Neural cell (in vitro differentiated cells): ENCODE measurements at regions not wholly inside any gene's neighbourhood (a gene's known extent, or its start where the extent isn't known, plus 50 kb on each side); places are given as distances from the start of the nearest gene placed in this dataset.

Source experiments
- H2AFZ ChIP-seq: fragments of 200-600, 300-800 bp; sonication (generic), shearing (Covaris generic); 2 replicates; pipeline ENCODE4 v1.6.0; 2014; ENCODE audit warnings: low read depth, mild to moderate bottlenecking, antibody characterized with exemption, low read length, moderate library complexity
- H3F3A ChIP-seq: fragments of 200-600 bp; shearing (Covaris generic); 2 replicates; pipeline ENCODE4 v1.6.1; 2016; ENCODE audit warnings: mild to moderate bottlenecking, moderate library complexity, mixed read lengths, antibody characterized with exemption, low read length; ENCODE audit not compliant: insufficient read depth, poor library complexity, severe bottlenecking
- H3K27ac ChIP-seq: fragments of 200-600, 300-800 bp; sonication (generic), shearing (Covaris generic); 2 replicates; pipeline ENCODE4 v1.5.1; 2014; ENCODE audit warnings: mild to moderate bottlenecking, low read length, moderate library complexity
- H3K27me3 ChIP-seq: fragments of 300-800, 200-600 bp; sonication (generic), shearing (Covaris generic); 2 replicates; pipeline ENCODE4 v1.6.0; 2014; ENCODE audit warnings: mild to moderate bottlenecking, low read depth, low read length, moderate library complexity; ENCODE audit not compliant: insufficient read depth
- H3K36me3 ChIP-seq: fragments of 300-800, 200-600 bp; sonication (generic), shearing (Covaris generic); 2 replicates; pipeline ENCODE4 v1.5.1; 2014; ENCODE audit warnings: mild to moderate bottlenecking, antibody characterized with exemption, low read length, moderate library complexity; ENCODE audit not compliant: insufficient read depth
- H3K4me2 ChIP-seq: fragments of 300-800, 200-600 bp; sonication (generic), shearing (Covaris generic); 2 replicates; pipeline ENCODE4 v1.6.0; 2014; ENCODE audit warnings: mild to moderate bottlenecking, low read length
- H3K4me3 ChIP-seq: fragments of 300-800, 200-600 bp; sonication (generic), shearing (Covaris generic); 2 replicates; pipeline ENCODE4 v1.5.1; 2014; ENCODE audit warnings: mild to moderate bottlenecking, low read length, moderate library complexity
- H3K79me2 ChIP-seq: fragments of 200-600 bp; shearing (Covaris generic); replicated peaks from 2 replicates; pipeline ENCODE4 v1.6.0; 2014; ENCODE audit warnings: mild to moderate bottlenecking, low read length, moderate library complexity; ENCODE audit not compliant: insufficient read depth
- H3K9ac ChIP-seq: fragments of 300-800, 200-600 bp; sonication (generic), shearing (Covaris generic); 2 replicates; pipeline ENCODE4 v1.6.1; 2016; ENCODE audit warnings: mild to moderate bottlenecking, low read length, mixed read lengths
- H3K9me2 ChIP-seq: fragments of 200-600 bp; shearing (Covaris generic); 2 replicates; pipeline ENCODE4 v1.6.1; 2016; ENCODE audit warnings: mild to moderate bottlenecking, low read length, mixed read lengths; ENCODE audit not compliant: insufficient read depth
- H3K9me3 ChIP-seq: fragments of 200-600, 300-800 bp; sonication (generic), shearing (Covaris generic); 2 replicates; pipeline ENCODE4 v1.6.1; 2016; ENCODE audit warnings: mild to moderate bottlenecking, mixed run types, low read length, moderate library complexity, mixed read lengths
- H4K20me1 ChIP-seq: fragments of 200-600 bp; shearing (Covaris generic); 2 replicates; pipeline ENCODE4 v1.6.1; 2016; ENCODE audit warnings: mild to moderate bottlenecking, mixed run types; ENCODE audit not compliant: insufficient read depth
- CTCF ChIP-seq: fragments of 450-650 bp; IDR thresholded peaks from 2 replicates; pipeline ENCODE4 v1.5.1; 2014; ENCODE audit warnings: antibody characterized with exemption, mild to moderate bottlenecking, moderate library complexity; ENCODE audit not compliant: poor library complexity, severe bottlenecking
- EP300 ChIP-seq: fragments of 450-650 bp; conservative IDR thresholded peaks from 2 replicates; pipeline ENCODE4 v1.6.1; 2014; ENCODE audit warnings: antibody characterized with exemption, mild to moderate bottlenecking, moderate library complexity; ENCODE audit not compliant: poor library complexity, severe bottlenecking
- EZH2 ChIP-seq: fragments of 200-600, 300-800 bp; shearing (Covaris generic), sonication (generic); IDR thresholded peaks from 2 replicates; pipeline ENCODE4 v1.6.1; 2014; ENCODE audit warnings: antibody characterized with exemption, low read length, borderline replicate concordance, mild to moderate bottlenecking; ENCODE audit not compliant: insufficient read depth, poor library complexity, severe bottlenecking
- MXI1 ChIP-seq: fragments of 450-650 bp; conservative IDR thresholded peaks from 2 replicates; pipeline ENCODE4 v1.6.1; 2014; ENCODE audit warnings: antibody characterized with exemption, mild to moderate bottlenecking; ENCODE audit not compliant: poor library complexity, severe bottlenecking
- POLR2AphosphoS5 ChIP-seq: IDR thresholded peaks from 2 replicates; pipeline ENCODE4 v1.6.1; 2012
- RAD21 ChIP-seq: fragments of 450-650 bp; conservative IDR thresholded peaks from 2 replicates; pipeline ENCODE4 v1.6.1; 2014; ENCODE audit warnings: antibody characterized with exemption, mild to moderate bottlenecking, moderate library complexity
- SMC3 ChIP-seq: fragments of 450-650 bp; conservative IDR thresholded peaks from 2 replicates; pipeline ENCODE4 v1.6.1; 2014; ENCODE audit warnings: antibody characterized with exemption, mild to moderate bottlenecking, moderate library complexity; ENCODE audit not compliant: poor library complexity
- TAF1 ChIP-seq: IDR thresholded peaks from 2 replicates; pipeline ENCODE4 v1.6.1; 2012; ENCODE audit warnings: low read depth

- Histone ChIP-seq H3K36me3 (no peaks in the 10 kb centered on the region), H4K20me1 (no peaks in the 10 kb centered on the region), H3K9ac (no peak overlapping the region), H2AFZ (no peak overlapping the region), H3K4me2 (no peak overlapping the region), H3K4me3 (no peak overlapping the region), H3K27me3 (no peaks in the 10 kb centered on the region), H3K9me3 (no peaks in the 10 kb centered on the region), H3F3A (no peaks in the 10 kb centered on the region), H3K79me2 (no peaks in the 10 kb centered on the region), H3K27ac (no peak overlapping the region), H3K9me2 (no peaks in the 10 kb centered on the region)
- no peak for TF ChIP-seq MXI1
- no peak for TF ChIP-seq CTCF
- no peak for TF ChIP-seq EZH2
- no peak for TF ChIP-seq RAD21
Measured at GRCh38 chr3:14322001-14322400, 80.4 kb upstream of the SLC6A6 start.

DNA sequence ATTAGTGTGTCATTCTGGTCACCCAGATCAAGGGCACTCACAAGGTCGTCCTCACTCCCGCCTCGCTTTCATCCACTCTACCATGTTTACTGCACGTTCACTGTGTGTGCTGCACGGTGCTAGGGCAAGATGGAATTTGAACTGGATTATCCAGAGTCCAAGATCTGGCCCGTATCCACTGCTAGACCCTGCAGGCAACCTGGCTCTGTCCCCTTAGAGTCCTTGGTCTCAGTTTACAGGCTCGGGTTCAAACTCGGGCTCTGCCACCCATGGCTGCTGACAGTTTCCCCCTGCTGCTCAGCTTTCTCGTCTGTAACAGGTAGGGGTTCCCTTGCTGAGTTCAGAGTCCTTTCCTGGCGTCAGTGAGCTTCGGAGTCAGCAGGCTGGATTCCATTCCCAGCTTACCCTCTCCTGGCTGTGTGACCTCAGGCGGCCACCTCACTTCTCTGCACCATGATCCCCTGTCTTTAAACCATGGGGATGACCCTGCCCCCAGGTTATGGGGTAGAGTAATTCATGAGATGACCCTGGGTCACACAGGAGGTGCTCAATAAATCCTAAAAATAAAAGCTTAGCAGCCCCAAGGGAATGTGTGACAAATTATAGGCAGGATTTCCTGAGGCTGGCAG is 79.6 kb upstream of the SLC6A6 start:
- Histone ChIP-seq H3K9me3 (no peaks in the 10 kb centered on the region), H3K27ac (no peak overlapping the region), H3K4me3 (no peak overlapping the region), H3K79me2 (no peaks in the 10 kb centered on the region), H3F3A (no peaks in the 10 kb centered on the region), H2AFZ (no peak overlapping the region), H3K9ac (no peak overlapping the region), H3K36me3 (no peaks in the 10 kb centered on the region), H3K4me2 (no peak overlapping the region), H3K27me3 (no peaks in the 10 kb centered on the region), H4K20me1 (no peaks in the 10 kb centered on the region), H3K9me2 (no peaks in the 10 kb centered on the region)
- TF ChIP-seq EP300 (no peak), TAF1 (no peak), CTCF (no peak), POLR2AphosphoS5 (no peak), SMC3 (no peak), EZH2 (no peak), RAD21 (no peak)

DNA sequence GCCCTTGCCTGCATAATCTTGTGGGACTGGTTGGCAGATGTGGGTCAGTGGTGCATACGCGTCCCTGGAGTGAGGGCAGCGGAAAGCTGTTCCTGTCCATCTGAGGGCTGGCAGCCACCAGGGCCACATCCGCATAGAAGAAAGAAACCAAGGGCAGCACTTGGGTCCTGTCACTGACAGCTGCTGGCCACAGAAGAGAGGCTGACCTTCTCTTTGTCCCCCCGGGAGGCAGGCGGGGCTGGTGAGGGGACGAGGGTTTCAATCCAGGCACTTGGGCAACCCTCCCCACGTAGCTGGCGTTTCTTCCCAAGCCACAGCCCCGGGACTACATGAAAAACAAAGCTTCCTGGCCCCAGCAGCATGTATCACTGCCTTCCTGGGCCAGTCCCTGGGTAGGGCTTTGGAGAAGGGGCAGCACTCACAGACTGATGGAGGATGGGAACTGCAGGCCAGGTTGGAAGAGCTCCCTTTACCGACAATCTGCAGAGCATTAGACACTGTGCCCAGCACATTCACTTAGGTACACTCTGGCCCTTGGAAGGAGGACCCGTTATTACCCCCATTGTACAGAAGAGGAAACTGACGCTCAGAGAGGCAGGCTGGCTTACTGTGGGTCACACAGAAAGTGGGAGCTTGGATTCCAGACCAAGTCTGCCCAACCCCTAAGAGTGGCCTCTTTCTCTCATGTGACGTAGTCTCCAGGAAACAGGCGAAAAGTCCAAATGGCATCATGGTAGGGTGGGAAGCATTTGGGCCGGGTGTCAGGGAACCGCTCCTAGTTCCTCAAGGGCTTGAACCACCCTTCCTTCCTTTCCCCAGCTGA is 78.8 kb upstream of the SLC6A6 start:
- Histone ChIP-seq H2AFZ (no peak overlapping the region), H3K79me2 (no peaks in the 10 kb centered on the region), H3F3A (no peaks in the 10 kb centered on the region), H3K27me3 (no peaks in the 10 kb centered on the region), H3K4me3 (no peak overlapping the region), H3K36me3 (no peaks in the 10 kb centered on the region), H3K9me2 (no peaks in the 10 kb centered on the region), H4K20me1 (no peaks in the 10 kb centered on the region), H3K9ac (no peak overlapping the region), H3K4me2 (no peak overlapping the region), H3K9me3 (no peaks in the 10 kb centered on the region), H3K27ac (no peak overlapping the region)
- no peak for TF ChIP-seq EZH2
- no peak for TF ChIP-seq POLR2AphosphoS5
